ENCODE measurements at regions not wholly inside any gene's neighbourhood (a gene's known extent, or its start where the extent isn't known, plus 50 kb on each side); places are given as distances from the start of the nearest gene placed in this dataset.

DNA sequence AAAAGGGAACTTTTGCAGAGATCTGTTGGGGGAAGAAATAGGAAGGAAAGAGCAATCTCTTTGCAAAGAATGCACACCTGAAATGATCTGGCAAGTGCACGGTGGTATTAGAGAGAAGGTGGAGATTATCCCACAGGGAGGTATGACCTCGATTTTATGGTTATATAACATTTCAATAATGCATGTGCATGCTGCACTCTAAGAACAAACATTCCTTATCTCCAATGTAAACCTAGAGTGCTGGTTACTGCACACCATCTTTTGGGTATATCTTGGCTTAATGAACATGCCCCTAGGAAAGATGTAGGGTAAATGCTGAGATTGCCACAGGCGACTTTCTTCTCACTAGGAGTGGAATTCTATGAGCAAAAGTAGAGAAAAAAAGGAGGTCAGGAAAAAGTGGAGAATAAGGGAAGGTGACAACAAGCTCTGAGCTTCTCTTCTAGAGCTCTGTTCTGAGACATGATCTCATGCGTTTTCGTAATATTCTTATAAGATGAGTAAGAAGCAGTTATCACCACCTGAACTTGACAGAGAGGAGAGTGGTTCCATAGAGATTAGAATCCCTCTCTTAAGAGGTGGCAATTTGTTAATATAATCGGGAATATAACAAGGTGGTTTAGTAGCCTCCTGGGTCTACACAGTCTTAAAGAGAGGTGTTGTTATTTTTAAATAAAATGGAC, 117.5 kb upstream of the TMC3 start:
- no peaks in the 10 kb centered on the region for H3K4me1 Mint-ChIP-seq (ENCODE audit: low read depth)
- no peaks in the 10 kb centered on the region for H3K9me3 Mint-ChIP-seq
- peaks cover 4% of the 10 kb centered on the region for H3K27me3 Mint-ChIP-seq (ENCODE audit: low read depth)
- H3K4me3 Mint-ChIP-seq (ENCODE audit: low read depth) = no peak overlapping the region
- H3K36me3 Mint-ChIP-seq (ENCODE audit: low read depth) = no peaks in the 10 kb centered on the region
- intact Hi-C loops (cut with micrococcal nuclease) = no loop called here
- H3K27ac Mint-ChIP-seq = no peak overlapping the region
- DNase-seq (ENCODE audit: low spot score) = no peak

GRCh38 chr15:81485806-81486205, 111.8 kb upstream of the TMC3 start:
- no peaks in the 10 kb centered on the region for H3K9me3 Mint-ChIP-seq
- no peaks in the 10 kb centered on the region for H3K27me3 Mint-ChIP-seq (ENCODE audit: low read depth)
- intact Hi-C loops (cut with micrococcal nuclease) = loop anchor here (10.0 kb wide), 1 partner anchor 619 kb away; no protein-coding TSS in a partner anchor
- H3K4me1 Mint-ChIP-seq (ENCODE audit: low read depth) = no peaks in the 10 kb centered on the region
- no peaks in the 10 kb centered on the region for H3K36me3 Mint-ChIP-seq (ENCODE audit: low read depth)
- H3K4me3 Mint-ChIP-seq (ENCODE audit: low read depth) = no peak overlapping the region
- no peak for DNase-seq (ENCODE audit: low spot score)
- H3K27ac Mint-ChIP-seq = no peak overlapping the region

DNA sequence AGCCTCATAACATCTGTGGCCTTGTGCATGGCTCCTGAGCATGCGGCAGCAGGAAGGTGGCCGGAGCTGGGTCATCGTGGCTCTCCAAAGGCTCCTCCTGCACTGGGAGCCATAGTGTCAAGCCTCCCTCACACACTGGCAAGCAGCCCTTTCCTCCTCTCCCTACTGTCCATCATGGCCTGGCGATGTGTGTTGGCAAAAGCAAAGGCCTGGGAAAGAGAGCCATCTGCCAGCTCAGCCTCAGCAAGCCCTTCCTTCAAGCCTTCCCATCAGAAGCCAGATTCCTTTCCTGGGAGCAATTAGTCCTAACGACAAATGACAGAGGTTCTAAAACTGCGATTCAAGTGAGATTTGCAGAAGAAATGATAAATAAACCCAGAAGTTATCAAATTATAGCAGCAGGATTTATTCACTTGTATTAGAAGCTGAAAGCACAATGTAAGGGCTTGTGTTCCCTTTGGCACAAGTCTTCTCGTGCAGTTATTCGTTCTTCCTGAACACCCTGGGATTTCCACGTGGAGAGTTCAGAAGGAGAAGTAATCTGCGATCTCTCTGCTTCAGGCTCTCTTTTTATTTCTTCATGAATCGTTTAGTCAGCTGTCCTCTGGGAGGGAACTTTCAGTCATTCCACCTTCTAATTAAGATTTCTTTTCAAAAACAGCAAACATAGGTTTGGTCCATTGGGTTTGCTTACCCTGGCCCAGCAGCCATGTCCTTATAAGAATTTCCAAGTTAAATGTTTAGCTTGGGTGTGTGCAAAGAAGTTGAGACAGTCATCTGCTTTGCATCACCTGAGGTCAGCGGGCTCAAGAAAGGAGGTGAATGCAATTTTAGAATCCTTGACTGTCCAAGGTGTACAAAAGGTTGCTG, 110.3 kb upstream of the TMC3 start:
- intact Hi-C loops (cut with micrococcal nuclease) = loop anchor here (5.0 to 10.0 kb wide), 2 partner anchors 563 to 620 kb away; partner anchors contain the start of gene MEX3B
- no peak overlapping the region for H3K4me3 Mint-ChIP-seq (ENCODE audit: low read depth)
- H3K27ac Mint-ChIP-seq = no peak overlapping the region
- H3K27me3 Mint-ChIP-seq (ENCODE audit: low read depth) = no peaks in the 10 kb centered on the region
- no peaks in the 10 kb centered on the region for H3K36me3 Mint-ChIP-seq (ENCODE audit: low read depth)
- DNase-seq (ENCODE audit: low spot score) = no peak
- H3K9me3 Mint-ChIP-seq = no peaks in the 10 kb centered on the region
- no peaks in the 10 kb centered on the region for H3K4me1 Mint-ChIP-seq (ENCODE audit: low read depth)

- no peak for DNase-seq (ENCODE audit: low spot score)
- Mint-ChIP-seq H3K9me3 (no peaks in the 10 kb centered on the region), H3K4me1 (ENCODE audit: low read depth) (no peaks in the 10 kb centered on the region), H3K27ac (no peak overlapping the region), H3K27me3 (ENCODE audit: low read depth) (peaks cover 4% of the 10 kb centered on the region), H3K4me3 (ENCODE audit: low read depth) (no peak overlapping the region), H3K36me3 (ENCODE audit: low read depth) (no peaks in the 10 kb centered on the region)
- intact Hi-C loops (cut with micrococcal nuclease) = loop anchor here (5.0 to 10.0 kb wide), 2 partner anchors 564 to 621 kb away; partner anchors contain the start of gene MEX3B
These were observed 109.5 kb upstream of the TMC3 start for GRCh38 chr15:81483496-81483895.

GRCh38 chr15:81481346-81481745, 107.3 kb upstream of the TMC3 start:
- Mint-ChIP-seq H3K36me3 (ENCODE audit: low read depth) (no peaks in the 10 kb centered on the region), H3K4me3 (ENCODE audit: low read depth) (no peak overlapping the region), H3K9me3 (no peaks in the 10 kb centered on the region), H3K27ac (no peak overlapping the region), H3K4me1 (ENCODE audit: low read depth) (no peaks in the 10 kb centered on the region), H3K27me3 (ENCODE audit: low read depth) (peaks cover 6% of the 10 kb centered on the region)
- intact Hi-C loops (cut with micrococcal nuclease) = loop anchor here (5.0 to 10.0 kb wide), 2 partner anchors 566 to 623 kb away; partner anchors contain the start of gene MEX3B
- DNase-seq (ENCODE audit: low spot score) = no peak

DNA sequence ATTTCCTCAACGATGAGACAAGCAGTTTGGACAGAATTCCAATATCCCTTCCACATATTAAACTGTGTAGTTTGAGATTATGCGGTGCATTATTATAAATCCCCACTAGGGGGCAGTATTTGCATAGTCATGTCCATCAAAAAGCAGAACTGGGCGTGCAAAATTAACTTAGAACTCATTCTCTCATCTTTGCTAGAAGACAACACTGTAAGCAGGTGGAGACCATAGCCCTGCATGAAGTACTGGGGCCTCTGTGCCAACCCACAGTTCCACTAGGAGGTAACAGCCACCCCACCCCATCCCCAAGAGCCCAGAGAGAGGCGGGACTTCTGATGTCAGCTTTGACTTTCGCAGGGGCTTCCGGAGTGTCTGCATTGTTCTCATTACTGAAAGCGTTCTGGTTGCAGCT, 106.6 kb upstream of the TMC3 start:
- DNase-seq (ENCODE audit: low spot score) = no peak
- H3K27ac Mint-ChIP-seq = no peak overlapping the region
- H3K4me3 Mint-ChIP-seq (ENCODE audit: low read depth) = no peak overlapping the region
- intact Hi-C loops (cut with micrococcal nuclease) = loop anchor here (5.0 to 10.0 kb wide), 2 partner anchors 567 to 624 kb away; partner anchors contain the start of gene MEX3B
- H3K9me3 Mint-ChIP-seq = no peaks in the 10 kb centered on the region
- peaks cover 6% of the 10 kb centered on the region for H3K27me3 Mint-ChIP-seq (ENCODE audit: low read depth)
- H3K36me3 Mint-ChIP-seq (ENCODE audit: low read depth) = no peaks in the 10 kb centered on the region
- no peaks in the 10 kb centered on the region for H3K4me1 Mint-ChIP-seq (ENCODE audit: low read depth)

DNA sequence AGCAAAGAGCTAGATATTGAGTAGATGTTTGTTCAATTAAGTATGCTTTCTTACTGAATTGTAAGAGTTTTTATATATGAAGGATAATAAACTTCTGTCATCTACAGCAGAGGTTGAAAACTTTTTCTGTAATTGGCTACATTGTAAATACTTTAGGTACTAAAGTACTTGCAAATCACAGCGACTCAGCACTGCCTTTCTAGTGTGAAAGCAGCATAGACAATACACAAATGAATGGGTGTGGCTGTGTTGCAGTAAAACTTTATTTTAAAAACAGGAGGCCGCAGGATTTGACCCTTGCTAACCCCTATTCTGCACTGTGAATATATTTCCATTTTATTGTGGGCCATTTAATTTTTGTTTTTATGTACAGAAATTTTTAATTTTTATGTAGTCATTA, 104.3 kb upstream of the TMC3 start:
- H3K27ac Mint-ChIP-seq = no peak overlapping the region
- H3K4me1 Mint-ChIP-seq (ENCODE audit: low read depth) = no peaks in the 10 kb centered on the region
- H3K36me3 Mint-ChIP-seq (ENCODE audit: low read depth) = no peaks in the 10 kb centered on the region
- DNase-seq (ENCODE audit: low spot score) = no peak
- intact Hi-C loops (cut with micrococcal nuclease) = no loop called here
- H3K9me3 Mint-ChIP-seq = no peaks in the 10 kb centered on the region
- H3K4me3 Mint-ChIP-seq (ENCODE audit: low read depth) = no peak overlapping the region
- peaks cover 11% of the 10 kb centered on the region for H3K27me3 Mint-ChIP-seq (ENCODE audit: low read depth)

DNA sequence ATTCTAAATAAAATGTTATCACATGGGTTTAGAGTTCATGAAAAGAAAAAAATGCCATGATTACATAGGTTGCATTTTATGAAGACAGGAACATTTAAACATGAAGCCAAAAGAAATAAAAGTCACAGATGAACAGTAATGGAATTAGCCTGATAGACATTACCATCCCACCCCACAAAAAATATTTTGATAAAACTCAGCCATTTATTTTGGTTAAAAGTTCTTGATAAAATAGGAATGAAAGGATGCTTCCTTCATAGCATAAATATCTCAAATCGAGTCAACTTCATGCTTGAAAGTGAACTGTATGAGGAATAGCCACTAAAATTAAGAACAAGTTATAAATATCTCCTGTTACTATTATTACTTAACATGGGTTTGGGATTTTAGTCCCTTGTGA, 101.9 kb upstream of the TMC3 start:
- Mint-ChIP-seq H3K9me3 (no peaks in the 10 kb centered on the region), H3K27ac (no peak overlapping the region), H3K36me3 (ENCODE audit: low read depth) (no peaks in the 10 kb centered on the region), H3K27me3 (ENCODE audit: low read depth) (peaks cover 11% of the 10 kb centered on the region), H3K4me3 (ENCODE audit: low read depth) (no peak overlapping the region), H3K4me1 (ENCODE audit: low read depth) (no peaks in the 10 kb centered on the region)
- intact Hi-C loops (cut with micrococcal nuclease) = no loop called here
- no peak for DNase-seq (ENCODE audit: low spot score)

- no peak for DNase-seq (ENCODE audit: low spot score)
- no peaks in the 10 kb centered on the region for H3K4me1 Mint-ChIP-seq (ENCODE audit: low read depth)
- H3K36me3 Mint-ChIP-seq (ENCODE audit: low read depth) = no peaks in the 10 kb centered on the region
- H3K27ac Mint-ChIP-seq = no peak overlapping the region
- H3K27me3 Mint-ChIP-seq (ENCODE audit: low read depth) = peaks cover 11% of the 10 kb centered on the region
- H3K4me3 Mint-ChIP-seq (ENCODE audit: low read depth) = no peak overlapping the region
- H3K9me3 Mint-ChIP-seq = no peaks in the 10 kb centered on the region
- intact Hi-C loops (cut with micrococcal nuclease) = no loop called here
These were observed 101.5 kb upstream of the TMC3 start for GRCh38 chr15:81475471-81475870.

DNA sequence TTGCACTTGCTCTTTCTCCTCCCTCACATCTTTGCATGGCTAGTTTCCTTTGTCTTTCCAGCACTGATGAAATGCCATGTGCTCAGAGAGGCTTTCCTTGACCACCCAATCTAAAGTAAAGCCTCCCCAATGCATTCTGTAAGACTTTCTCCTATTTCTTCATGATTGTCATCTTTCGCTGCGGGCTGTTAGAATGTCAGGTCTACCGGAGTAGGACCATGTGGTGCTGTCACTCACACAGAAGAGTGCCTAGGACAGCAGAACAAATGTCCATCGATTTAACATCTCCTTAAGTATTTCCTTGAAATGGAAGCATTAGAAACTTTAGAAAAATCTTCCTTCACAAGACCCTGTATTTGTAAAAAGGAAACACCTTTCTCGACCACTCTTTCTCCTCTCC, 99.9 kb upstream of the TMC3 start:
- intact Hi-C loops (cut with micrococcal nuclease) = no loop called here
- no peak overlapping the region for H3K4me3 Mint-ChIP-seq (ENCODE audit: low read depth)
- H3K4me1 Mint-ChIP-seq (ENCODE audit: low read depth) = no peaks in the 10 kb centered on the region

DNA sequence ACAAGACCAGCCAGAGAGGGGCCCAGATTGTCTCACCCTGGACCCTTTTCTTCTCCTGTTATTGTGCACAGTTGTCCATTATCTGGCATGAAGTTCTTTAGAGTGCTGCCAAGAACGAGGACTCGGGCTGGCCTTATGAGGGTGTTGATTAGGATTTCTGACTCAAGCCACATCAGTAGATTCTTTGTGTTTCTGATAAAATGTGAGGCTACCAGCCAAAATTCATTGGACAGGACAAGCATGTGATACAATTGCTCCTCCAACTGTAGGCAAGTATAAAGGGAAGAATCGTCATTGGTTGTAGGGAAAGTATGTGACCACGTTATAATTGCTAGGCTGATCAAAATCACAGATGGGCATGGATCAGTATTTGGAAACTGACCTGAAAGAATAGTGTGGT, 99.2 kb upstream of the TMC3 start:
- Mint-ChIP-seq H3K4me1 (ENCODE audit: low read depth) (no peaks in the 10 kb centered on the region), H3K4me3 (ENCODE audit: low read depth) (no peak overlapping the region), H3K27me3 (ENCODE audit: low read depth) (peaks cover 7% of the 10 kb centered on the region), H3K9me3 (no peaks in the 10 kb centered on the region), H3K27ac (no peak overlapping the region), H3K36me3 (ENCODE audit: low read depth) (no peaks in the 10 kb centered on the region)
- intact Hi-C loops (cut with micrococcal nuclease) = no loop called here
- DNase-seq (ENCODE audit: low spot score) = no peak

More for the DNA sequence above, 99.9 kb upstream of the TMC3 start:
- H3K27me3 Mint-ChIP-seq (ENCODE audit: low read depth) = peaks cover 9% of the 10 kb centered on the region
- H3K9me3 Mint-ChIP-seq = no peaks in the 10 kb centered on the region
- H3K27ac Mint-ChIP-seq = no peak overlapping the region
- no peaks in the 10 kb centered on the region for H3K36me3 Mint-ChIP-seq (ENCODE audit: low read depth)
- no peak for DNase-seq (ENCODE audit: low spot score)

DNA sequence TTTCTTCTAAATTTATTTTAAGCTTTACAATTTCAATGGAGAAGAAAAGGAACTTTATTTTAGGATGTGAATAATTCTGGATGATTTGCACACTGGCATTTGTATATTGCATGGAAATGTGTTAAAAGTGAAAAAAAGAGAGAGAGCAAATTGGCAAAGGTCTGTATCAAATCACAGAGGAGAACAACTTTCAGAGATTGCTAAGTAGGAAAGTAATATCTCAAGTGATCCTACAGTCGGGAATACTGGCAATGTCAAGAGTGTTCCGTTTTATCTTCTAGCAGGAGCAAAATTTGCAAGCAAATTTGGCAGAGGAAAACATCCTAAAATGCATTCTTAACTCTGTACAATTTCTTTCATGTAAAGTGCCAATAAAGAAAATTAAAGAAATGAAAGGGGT, 97.1 kb upstream of the TMC3 start:
- Mint-ChIP-seq H3K4me3 (ENCODE audit: low read depth) (no peak overlapping the region), H3K9me3 (peaks cover 4% of the 10 kb centered on the region), H3K27ac (no peak overlapping the region), H3K4me1 (ENCODE audit: low read depth) (no peaks in the 10 kb centered on the region), H3K36me3 (ENCODE audit: low read depth) (no peaks in the 10 kb centered on the region), H3K27me3 (ENCODE audit: low read depth) (peaks cover 5% of the 10 kb centered on the region)
- intact Hi-C loops (cut with micrococcal nuclease) = no loop called here
- DNase-seq (ENCODE audit: low spot score) = no peak

- Mint-ChIP-seq H3K27ac (no peak overlapping the region), H3K9me3 (peaks cover 13% of the 10 kb centered on the region), H3K4me3 (ENCODE audit: low read depth) (no peak overlapping the region), H3K27me3 (ENCODE audit: low read depth) (peaks cover 10% of the 10 kb centered on the region), H3K36me3 (ENCODE audit: low read depth) (no peaks in the 10 kb centered on the region), H3K4me1 (ENCODE audit: low read depth) (no peaks in the 10 kb centered on the region)
- intact Hi-C loops (cut with micrococcal nuclease) = no loop called here
- no peak for DNase-seq (ENCODE audit: low spot score)
These were observed 95.1 kb upstream of the TMC3 start for GRCh38 chr15:81469154-81469553.

Measured in activated T-helper 2 cell treated with anti-CD3 and anti-CD28 coated beads, Interferon-gamma antibody, Interleukin-2, Interleukin-4, amounts not matched to agents 10 μg/mL and 5 μg/mL and 100 μg/mL, durations not matched to agents 14 hours and 24 hours and 36 hours (primary cell).